ENCODE measurements at regions not wholly inside any gene's neighbourhood (a gene's known extent, or its start where the extent isn't known, plus 50 kb on each side); places are given as distances from the start of the nearest gene placed in this dataset.
A peak's percentile ranks its signal among the peaks of the same experiment; 100 is the strongest.

DNA sequence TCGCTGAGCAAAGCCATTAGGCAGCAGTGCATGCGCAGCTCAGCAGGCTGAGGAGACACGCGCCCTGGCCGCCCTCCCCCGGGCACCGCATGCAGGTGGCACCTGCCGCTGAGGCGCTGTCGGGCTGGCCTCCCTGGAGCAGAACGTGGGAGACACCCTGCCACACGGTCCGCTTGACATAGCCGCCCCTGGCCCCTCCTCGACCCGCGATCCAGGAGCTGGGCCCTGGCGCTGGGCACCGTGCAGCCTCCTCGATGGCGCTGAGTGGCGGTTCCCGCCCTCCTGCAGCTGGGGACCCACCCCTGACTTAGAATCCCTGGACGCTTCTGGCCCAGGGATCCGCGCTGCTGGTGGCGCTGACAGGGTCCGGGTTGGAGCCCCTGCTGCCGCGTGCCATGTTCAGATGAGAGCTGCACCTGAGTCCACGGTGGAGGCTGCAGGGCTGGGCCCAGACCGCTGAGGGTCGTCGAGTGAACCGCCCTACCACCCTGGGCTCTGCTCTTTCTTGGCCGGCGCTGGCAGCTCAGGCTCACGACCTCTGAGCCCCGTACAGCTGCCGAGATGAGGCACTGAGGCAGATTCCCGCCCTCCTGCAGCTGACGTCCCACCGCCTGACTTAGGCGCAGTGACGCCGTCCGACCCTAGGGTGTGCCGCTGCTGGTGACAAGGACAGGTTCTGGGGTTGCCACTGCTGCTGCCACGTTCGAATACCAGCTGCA is 116.8 kb downstream of the OR13A1 start:
- no peak overlapping the region for H3K56ac ChIP-seq (ENCODE audit: extremely low read depth, insufficient read depth, low read length)
- no peak overlapping the region for H3K4me3 ChIP-seq (ENCODE audit: insufficient read depth, low read depth, low read length)
- H3K18ac ChIP-seq (ENCODE audit: low read depth, low read length): no peak overlapping the region
- no peak overlapping the region for H2BK20ac ChIP-seq (ENCODE audit: low read depth, low read length)
- no peak for DNase-seq
- H3K27me3 ChIP-seq (ENCODE audit: control insufficient read depth, insufficient read depth, low read length): peaks cover 3% of the 10 kb centered on the region; the same call in 1 of the 2 replicates
- ChIA-PET POLR2A (ENCODE audit: unreplicated experiment) (no interaction called here), CTCF (no interaction called here)
- no peak overlapping the region for H2BK15ac ChIP-seq (ENCODE audit: low read depth, low read length)
- no peak overlapping the region for H3K14ac ChIP-seq (replicated peaks; ENCODE audit: low read depth, low read length)
- BruUV-seq (replicated peaks): no TSS peak
- no peak overlapping the region for H3K4ac ChIP-seq (ENCODE audit: low read depth, low read length)
- no peak overlapping the region for H2AK9ac ChIP-seq (replicated peaks; ENCODE audit: low read depth, low read length, poor library complexity)
- H3K36me3 ChIP-seq (ENCODE audit: control insufficient read depth, insufficient read depth, low read length): no peaks in the 10 kb centered on the region
- H3K79me1 ChIP-seq (ENCODE audit: low read depth in 1 of 2, low read length in 2 of 2): no peaks in the 10 kb centered on the region
- no peak overlapping the region for H2AK5ac ChIP-seq (ENCODE audit: low read depth, low read length)
- no peaks in the 10 kb centered on the region for H4K20me1 ChIP-seq (ENCODE audit: insufficient read depth, low read length)
- TF ChIP-seq FOS (IDR thresholded peaks at IDR 0.05; ENCODE audit: low read depth, low read length) (no peak), MAFK (IDR thresholded peaks at IDR 0.05; ENCODE audit: low read depth, low read length) (no peak), SMC3 (IDR thresholded peaks at IDR 0.05; ENCODE audit: low read depth, low read length) (no peak), CHD1 (IDR thresholded peaks at IDR 0.05; ENCODE audit: low read depth, low read length) (no peak), CEBPB (IDR thresholded peaks at IDR 0.05; ENCODE audit: low read depth, low read length) (no peak), POLR2A (IDR thresholded peaks at IDR 0.05; ENCODE audit: low read depth, low read length) (no peak), RFX5 (IDR thresholded peaks at IDR 0.05; ENCODE audit: low read depth, low read length) (no peak), MAZ (IDR thresholded peaks at IDR 0.05; ENCODE audit: borderline replicate concordance, low read depth, low read length) (no peak), NFE2L2 (IDR thresholded peaks at IDR 0.05; ENCODE audit: low read depth, low read length) (no peak), RCOR1 (IDR thresholded peaks at IDR 0.05; ENCODE audit: insufficient replicate concordance, low read length) (no peak), RAD21 (IDR thresholded peaks at IDR 0.05; ENCODE audit: low read length) (no peak), BHLHE40 (IDR thresholded peaks at IDR 0.05; ENCODE audit: low read depth, low read length) (no peak), MXI1 (IDR thresholded peaks at IDR 0.05; ENCODE audit: borderline replicate concordance, low read depth, low read length) (no peak)
- TF ChIP-seq, protein P1, sequence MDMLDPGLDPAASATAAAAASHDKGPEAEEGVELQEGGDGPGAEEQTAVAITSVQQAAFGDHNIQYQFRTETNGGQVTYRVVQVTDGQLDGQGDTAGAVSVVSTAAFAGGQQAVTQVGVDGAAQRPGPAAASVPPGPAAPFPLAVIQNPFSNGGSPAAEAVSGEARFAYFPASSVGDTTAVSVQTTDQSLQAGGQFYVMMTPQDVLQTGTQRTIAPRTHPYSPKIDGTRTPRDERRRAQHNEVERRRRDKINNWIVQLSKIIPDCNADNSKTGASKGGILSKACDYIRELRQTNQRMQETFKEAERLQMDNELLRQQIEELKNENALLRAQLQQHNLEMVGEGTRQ (IDR thresholded peaks at IDR 0.05; ENCODE audit: low read depth, low read length): no peak
- TF ChIP-seq, protein P2, sequence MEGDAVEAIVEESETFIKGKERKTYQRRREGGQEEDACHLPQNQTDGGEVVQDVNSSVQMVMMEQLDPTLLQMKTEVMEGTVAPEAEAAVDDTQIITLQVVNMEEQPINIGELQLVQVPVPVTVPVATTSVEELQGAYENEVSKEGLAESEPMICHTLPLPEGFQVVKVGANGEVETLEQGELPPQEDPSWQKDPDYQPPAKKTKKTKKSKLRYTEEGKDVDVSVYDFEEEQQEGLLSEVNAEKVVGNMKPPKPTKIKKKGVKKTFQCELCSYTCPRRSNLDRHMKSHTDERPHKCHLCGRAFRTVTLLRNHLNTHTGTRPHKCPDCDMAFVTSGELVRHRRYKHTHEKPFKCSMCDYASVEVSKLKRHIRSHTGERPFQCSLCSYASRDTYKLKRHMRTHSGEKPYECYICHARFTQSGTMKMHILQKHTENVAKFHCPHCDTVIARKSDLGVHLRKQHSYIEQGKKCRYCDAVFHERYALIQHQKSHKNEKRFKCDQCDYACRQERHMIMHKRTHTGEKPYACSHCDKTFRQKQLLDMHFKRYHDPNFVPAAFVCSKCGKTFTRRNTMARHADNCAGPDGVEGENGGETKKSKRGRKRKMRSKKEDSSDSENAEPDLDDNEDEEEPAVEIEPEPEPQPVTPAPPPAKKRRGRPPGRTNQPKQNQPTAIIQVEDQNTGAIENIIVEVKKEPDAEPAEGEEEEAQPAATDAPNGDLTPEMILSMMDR (conservative IDR thresholded peaks at IDR 0.05; ENCODE audit: low read depth, low read length): no peak
- TF ChIP-seq, protein P3, sequence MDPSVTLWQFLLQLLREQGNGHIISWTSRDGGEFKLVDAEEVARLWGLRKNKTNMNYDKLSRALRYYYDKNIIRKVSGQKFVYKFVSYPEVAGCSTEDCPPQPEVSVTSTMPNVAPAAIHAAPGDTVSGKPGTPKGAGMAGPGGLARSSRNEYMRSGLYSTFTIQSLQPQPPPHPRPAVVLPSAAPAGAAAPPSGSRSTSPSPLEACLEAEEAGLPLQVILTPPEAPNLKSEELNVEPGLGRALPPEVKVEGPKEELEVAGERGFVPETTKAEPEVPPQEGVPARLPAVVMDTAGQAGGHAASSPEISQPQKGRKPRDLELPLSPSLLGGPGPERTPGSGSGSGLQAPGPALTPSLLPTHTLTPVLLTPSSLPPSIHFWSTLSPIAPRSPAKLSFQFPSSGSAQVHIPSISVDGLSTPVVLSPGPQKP (IDR thresholded peaks at IDR 0.05; ENCODE audit: borderline replicate concordance, low read depth, low read length): no peak
- intact Hi-C loops (cut with micrococcal nuclease) (no loop called here), in situ Hi-C loops (cut with MboI; ENCODE audit: low sequenced_read_pairs) (no loop called here), dilution Hi-C loops (cut with HindIII; ENCODE audit: low sequenced_read_pairs, unreplicated experiment) (no loop called here)
- H3K23ac ChIP-seq (ENCODE audit: low read depth, low read length): no peak overlapping the region
- no peak overlapping the region for H4K8ac ChIP-seq (ENCODE audit: low read depth in 2 of 2, low read length in 2 of 2)
- H2BK120ac ChIP-seq (ENCODE audit: low read depth, low read length): no peak overlapping the region
- H3K27ac ChIP-seq (ENCODE audit: insufficient read depth, low read length): no peak overlapping the region
- H3K9me1 ChIP-seq (ENCODE audit: insufficient read depth, low read length): no peaks in the 10 kb centered on the region
- H2BK5ac ChIP-seq (ENCODE audit: low read depth, low read length, poor library complexity, severe bottlenecking): no peak overlapping the region
- peak overlapping the region; percentile 41 for H2AFZ ChIP-seq (replicated peaks; ENCODE audit: low read length, poor library complexity)
- no peak overlapping the region for H4K5ac ChIP-seq (ENCODE audit: low read depth, low read length)
- no peak overlapping the region for H3K4me2 ChIP-seq (ENCODE audit: low read depth, low read length)
- WGBS, 2 experiments (ENCODE audit: extremely low coverage in 2 of 2, insufficient read length in 1 of 2): 51% methylated on average over 39 of the region's 50 CpGs; no CpG with 5 or more reads in 1 of the 2 experiments
- no peaks in the 10 kb centered on the region for H3K9me3 ChIP-seq (ENCODE audit: control insufficient read depth, insufficient read depth, low read length)
- ATAC-seq (ENCODE audit: low read depth): no peak
- H3K4me1 ChIP-seq (ENCODE audit: control insufficient read depth, insufficient read depth, low read length): no peaks in the 10 kb centered on the region
- no peak overlapping the region for H3K9ac ChIP-seq (ENCODE audit: low read depth, low read length)
- H4K91ac ChIP-seq (ENCODE audit: insufficient read depth, low read depth, low read length): no peak overlapping the region
